ENCODE measurements at regions not wholly inside any gene's neighbourhood (a gene's known extent, or its start where the extent isn't known, plus 50 kb on each side); places are given as distances from the start of the nearest gene placed in this dataset.

- DNase-seq (ENCODE audit: low spot score) (no peak), ATAC-seq (no peak)
- intact Hi-C loops (cut with DNase I), result loop anchor here (10.0 kb wide), 1 partner anchor 294 kb away; no protein-coding TSS in a partner anchor
These were observed 133.5 kb upstream of the ZNF236 start for GRCh38 chr18:76688724-76689472.

GRCh38 chr18:76687304-76687962, 134.9 kb upstream of the ZNF236 start:
- intact Hi-C loops (cut with DNase I), result loop anchor here (10.0 kb wide), 1 partner anchor 293 kb away; no protein-coding TSS in a partner anchor
- no peak for DNase-seq (ENCODE audit: low spot score)
- ATAC-seq, result peak; percentile 74

GRCh38 chr18:76686737-76687231, 135.6 kb upstream of the ZNF236 start:
- intact Hi-C loops (cut with DNase I), result loop anchor here (10.0 kb wide), 1 partner anchor 292 kb away; no protein-coding TSS in a partner anchor
- DNase-seq (ENCODE audit: low spot score) (peak; percentile 80), ATAC-seq (peak; percentile 94)

GRCh38 chr18:76685860-76686259, 136.5 kb upstream of the ZNF236 start:
- intact Hi-C loops (cut with DNase I), result loop anchor here (10.0 kb wide), 1 partner anchor 291 kb away; no protein-coding TSS in a partner anchor
- no peak for DNase-seq (ENCODE audit: low spot score)
- no peak for ATAC-seq

GRCh38 chr18:76685402-76685801, 137.0 kb upstream of the ZNF236 start:
- ATAC-seq, result no peak
- intact Hi-C loops (cut with DNase I), result loop anchor here (10.0 kb wide), 1 partner anchor 291 kb away; no protein-coding TSS in a partner anchor
- DNase-seq (ENCODE audit: low spot score), result no peak

- no peak for ATAC-seq
- intact Hi-C loops (cut with DNase I), result loop anchor here (10.0 kb wide), 1 partner anchor 289 kb away; no protein-coding TSS in a partner anchor
- DNase-seq (ENCODE audit: low spot score), result no peak
These were observed 138.1 kb upstream of the ZNF236 start for GRCh38 chr18:76684265-76684664.

GRCh38 chr18:76679945-76680344, 142.4 kb upstream of the ZNF236 start:
- ATAC-seq (no peak), DNase-seq (ENCODE audit: low spot score) (no peak)
- intact Hi-C loops (cut with DNase I), result loop anchor here (10.0 kb wide), 1 partner anchor 285 kb away; no protein-coding TSS in a partner anchor

- DNase-seq (ENCODE audit: low spot score) (no peak), ATAC-seq (no peak)
- intact Hi-C loops (cut with DNase I), result no loop called here
These were observed 143.1 kb upstream of the ZNF236 start for GRCh38 chr18:76679259-76679658.

GRCh38 chr18:76678248-76678647, 144.1 kb upstream of the ZNF236 start:
- DNase-seq (ENCODE audit: low spot score) (peak; percentile 74), ATAC-seq (peak; percentile 49)
- intact Hi-C loops (cut with DNase I), result no loop called here

- no peak for ATAC-seq
- intact Hi-C loops (cut with DNase I), result no loop called here
- no peak for DNase-seq (ENCODE audit: low spot score)
These were observed 147.8 kb upstream of the ZNF236 start for GRCh38 chr18:76674596-76674995.

- intact Hi-C loops (cut with DNase I), result no loop called here
- ATAC-seq, result no peak
- DNase-seq (ENCODE audit: low spot score), result no peak
These were observed 148.8 kb upstream of the ZNF236 start for GRCh38 chr18:76673281-76674185.

- intact Hi-C loops (cut with DNase I), result no loop called here
- DNase-seq (ENCODE audit: low spot score), result no peak
These were observed 149.7 kb upstream of the ZNF236 start for GRCh38 chr18:76672627-76673026.

GRCh38 chr18:76670564-76671288, 151.6 kb upstream of the ZNF236 start:
- intact Hi-C loops (cut with DNase I), result no loop called here
- DNase-seq (ENCODE audit: low spot score), result no peak
- ATAC-seq, result peak; percentile 93

More at GRCh38 chr18:76672627-76673026, 149.7 kb upstream of the ZNF236 start:
- ATAC-seq, result no peak

GRCh38 chr18:76668546-76668945, 153.8 kb upstream of the ZNF236 start:
- DNase-seq (ENCODE audit: low spot score), result no peak
- no peak for ATAC-seq
- intact Hi-C loops (cut with DNase I), result no loop called here

- DNase-seq (ENCODE audit: low spot score), result no peak
- intact Hi-C loops (cut with DNase I), result no loop called here
These were observed 154.2 kb upstream of the ZNF236 start for GRCh38 chr18:76668119-76668518.

GRCh38 chr18:76667603-76668002, 154.8 kb upstream of the ZNF236 start:
- no peak for ATAC-seq
- intact Hi-C loops (cut with DNase I), result no loop called here
- DNase-seq (ENCODE audit: low spot score), result no peak

More at GRCh38 chr18:76668119-76668518, 154.2 kb upstream of the ZNF236 start:
- ATAC-seq, result no peak

GRCh38 chr18:76662626-76663025, 159.7 kb upstream of the ZNF236 start:
- ATAC-seq, result peak; percentile 62
- DNase-seq (ENCODE audit: low spot score), result no peak
- intact Hi-C loops (cut with DNase I), result no loop called here

- ATAC-seq, result no peak
- intact Hi-C loops (cut with DNase I), result no loop called here
These were observed 161.7 kb upstream of the ZNF236 start for GRCh38 chr18:76660571-76661192.

More at GRCh38 chr18:76660571-76661192, 161.7 kb upstream of the ZNF236 start:
- no peak for DNase-seq (ENCODE audit: low spot score)
